ENCODE measurements at regions not wholly inside any gene's neighbourhood (a gene's known extent, or its start where the extent isn't known, plus 50 kb on each side); places are given as distances from the start of the nearest gene placed in this dataset.

- no peaks in the 10 kb centered on the region for H3K27me3 ChIP-seq (ENCODE audit: low read length)
- H3K4me3 ChIP-seq (ENCODE audit: insufficient read depth, low read length, poor library complexity, severe bottlenecking) = no peak overlapping the region
- no peaks in the 10 kb centered on the region for H3K79me2 ChIP-seq (ENCODE audit: insufficient read depth, low read length)
- H3K9me2 ChIP-seq (replicated peaks; ENCODE audit: insufficient read depth, low read length) = no peaks in the 10 kb centered on the region
- H3F3A ChIP-seq (ENCODE audit: insufficient read depth) = no peaks in the 10 kb centered on the region
- no peak overlapping the region for H3K27ac ChIP-seq (ENCODE audit: low read depth, low read length)
- H3K9ac ChIP-seq (ENCODE audit: low read length) = no peak overlapping the region
- no peaks in the 10 kb centered on the region for H4K20me1 ChIP-seq (ENCODE audit: low read depth, low read length)
- H3K36me3 ChIP-seq (ENCODE audit: low read length) = no peaks in the 10 kb centered on the region
- TF ChIP-seq, protein P1, sequence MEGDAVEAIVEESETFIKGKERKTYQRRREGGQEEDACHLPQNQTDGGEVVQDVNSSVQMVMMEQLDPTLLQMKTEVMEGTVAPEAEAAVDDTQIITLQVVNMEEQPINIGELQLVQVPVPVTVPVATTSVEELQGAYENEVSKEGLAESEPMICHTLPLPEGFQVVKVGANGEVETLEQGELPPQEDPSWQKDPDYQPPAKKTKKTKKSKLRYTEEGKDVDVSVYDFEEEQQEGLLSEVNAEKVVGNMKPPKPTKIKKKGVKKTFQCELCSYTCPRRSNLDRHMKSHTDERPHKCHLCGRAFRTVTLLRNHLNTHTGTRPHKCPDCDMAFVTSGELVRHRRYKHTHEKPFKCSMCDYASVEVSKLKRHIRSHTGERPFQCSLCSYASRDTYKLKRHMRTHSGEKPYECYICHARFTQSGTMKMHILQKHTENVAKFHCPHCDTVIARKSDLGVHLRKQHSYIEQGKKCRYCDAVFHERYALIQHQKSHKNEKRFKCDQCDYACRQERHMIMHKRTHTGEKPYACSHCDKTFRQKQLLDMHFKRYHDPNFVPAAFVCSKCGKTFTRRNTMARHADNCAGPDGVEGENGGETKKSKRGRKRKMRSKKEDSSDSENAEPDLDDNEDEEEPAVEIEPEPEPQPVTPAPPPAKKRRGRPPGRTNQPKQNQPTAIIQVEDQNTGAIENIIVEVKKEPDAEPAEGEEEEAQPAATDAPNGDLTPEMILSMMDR (IDR thresholded peaks at IDR 0.05; ENCODE audit: insufficient read depth, low read length, poor library complexity, severe bottlenecking) = no peak
- no peak for TF ChIP-seq EZH2phosphoT487 (conservative IDR thresholded peaks at IDR 0.05; ENCODE audit: low read length)
- no peak overlapping the region for H2AFZ ChIP-seq (ENCODE audit: low read depth, low read length, severe bottlenecking)
- H3K4me2 ChIP-seq (ENCODE audit: low read depth, low read length, poor library complexity, severe bottlenecking) = no peak overlapping the region
- H3K9me3 ChIP-seq (ENCODE audit: insufficient read depth, low read length) = no peaks in the 10 kb centered on the region
Observed at GRCh38 chr5:153006681-153007080, 483.8 kb upstream of the GRIA1 start.

GRCh38 chr5:153014194-153014593 lies 476.3 kb upstream of the GRIA1 start:
- TF ChIP-seq, protein P1 (IDR thresholded peaks at IDR 0.05; ENCODE audit: insufficient read depth, low read length, poor library complexity, severe bottlenecking) = no peak
- no peak for TF ChIP-seq EZH2phosphoT487 (conservative IDR thresholded peaks at IDR 0.05; ENCODE audit: low read length)
- Histone ChIP-seq H3K9me2 (replicated peaks; ENCODE audit: insufficient read depth, low read length) (no peaks in the 10 kb centered on the region), H3F3A (ENCODE audit: insufficient read depth) (no peaks in the 10 kb centered on the region), H3K27me3 (ENCODE audit: low read length) (no peaks in the 10 kb centered on the region), H3K4me3 (ENCODE audit: insufficient read depth, low read length, poor library complexity, severe bottlenecking) (no peak overlapping the region), H3K9ac (ENCODE audit: low read length) (no peak overlapping the region), H3K9me3 (ENCODE audit: insufficient read depth, low read length) (no peaks in the 10 kb centered on the region), H3K27ac (ENCODE audit: low read depth, low read length) (no peak overlapping the region), H3K4me2 (ENCODE audit: low read depth, low read length, poor library complexity, severe bottlenecking) (no peak overlapping the region), H2AFZ (ENCODE audit: low read depth, low read length, severe bottlenecking) (no peak overlapping the region), H3K36me3 (ENCODE audit: low read length) (no peaks in the 10 kb centered on the region), H3K79me2 (ENCODE audit: insufficient read depth, low read length) (no peaks in the 10 kb centered on the region), H4K20me1 (ENCODE audit: low read depth, low read length) (no peaks in the 10 kb centered on the region)

DNA sequence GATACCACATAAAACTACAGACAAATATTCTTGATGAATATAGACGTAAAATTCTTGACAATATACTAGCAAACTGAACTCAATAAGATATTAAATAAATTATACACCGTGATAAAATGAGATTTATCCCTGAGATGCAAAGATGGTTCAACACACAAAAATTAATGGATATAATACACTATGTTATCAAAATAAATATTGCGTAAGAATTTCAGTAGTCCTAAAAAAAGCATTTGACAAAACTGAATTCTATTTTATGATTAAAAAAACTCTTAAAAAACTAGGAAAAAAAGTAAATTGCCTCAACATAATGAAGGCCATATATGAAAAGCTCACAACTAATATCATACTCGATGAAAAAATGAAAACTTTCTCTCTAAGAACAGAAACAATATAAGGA lies 472.3 kb upstream of the GRIA1 start:
- Histone ChIP-seq H3K9me2 (replicated peaks; ENCODE audit: insufficient read depth, low read length) (no peaks in the 10 kb centered on the region), H3K9ac (ENCODE audit: low read length) (no peak overlapping the region), H3K4me3 (ENCODE audit: insufficient read depth, low read length, poor library complexity, severe bottlenecking) (no peak overlapping the region), H3K9me3 (ENCODE audit: insufficient read depth, low read length) (no peaks in the 10 kb centered on the region), H3K79me2 (ENCODE audit: insufficient read depth, low read length) (no peaks in the 10 kb centered on the region), H3K27me3 (ENCODE audit: low read length) (no peaks in the 10 kb centered on the region), H3F3A (ENCODE audit: insufficient read depth) (no peaks in the 10 kb centered on the region), H3K36me3 (ENCODE audit: low read length) (no peaks in the 10 kb centered on the region), H2AFZ (ENCODE audit: low read depth, low read length, severe bottlenecking) (no peak overlapping the region), H3K4me2 (ENCODE audit: low read depth, low read length, poor library complexity, severe bottlenecking) (no peak overlapping the region), H3K27ac (ENCODE audit: low read depth, low read length) (no peak overlapping the region), H4K20me1 (ENCODE audit: low read depth, low read length) (no peaks in the 10 kb centered on the region)
- TF ChIP-seq EZH2phosphoT487 (conservative IDR thresholded peaks at IDR 0.05; ENCODE audit: low read length) = no peak
- TF ChIP-seq, protein P1 (IDR thresholded peaks at IDR 0.05; ENCODE audit: insufficient read depth, low read length, poor library complexity, severe bottlenecking) = no peak

All from SU-DHL-6 (cell line).